SK-N-SH (cell line): ENCODE measurements at regions not wholly inside any gene's neighbourhood (a gene's known extent, or its start where the extent isn't known, plus 50 kb on each side); places are given as distances from the start of the nearest gene placed in this dataset.

ENCODE experiments used
- CTCF ChIA-PET: fragments of 300-600, 350-600 bp; formaldehyde crosslinking; extraction: SDS; loops from one replicate; lab custom pipeline; 2021; lab: Yijun Ruan, JAX
- POLR2A ChIA-PET: fragments of 350-600 bp; sonication (Branson Sonifier 250); formaldehyde crosslinking; extraction: SDS; loops from one replicate; lab custom pipeline; 2020; ENCODE audit warnings: antibody characterized with exemption, inconsistent platforms; lab: Yijun Ruan, JAX
- DNase-seq: peaks from one replicate; pipeline ENCODE4 v3.0.0; 2012
- H2AFZ ChIP-seq: fragments of 200-600 bp; sonication (generic); 2 replicates; pipeline ENCODE4 v1.8.1; 2016; ENCODE audit warnings: antibody characterized with exemption, mild to moderate bottlenecking, low read depth
- H3F3A ChIP-seq: fragments of 200-600 bp; sonication (generic); replicated peaks from 2 replicates; pipeline ENCODE3; 2016; ENCODE audit warnings: antibody characterized with exemption, mild to moderate bottlenecking; ENCODE audit not compliant: insufficient read depth
- H3K27ac ChIP-seq, 2 experiments: fragments of 200-500 bp in 1 of 2; fragments of 200-600 bp in 1 of 2; sonication (Bioruptor generic) in 1 of 2; sonication (generic), shearing (Covaris generic) in 1 of 2; 2 replicates each; pipeline versions ENCODE4 v1.5.1 to v1.6.1; 2014 to 2016; ENCODE audit warnings: low read depth in 2 of 2, inconsistent platforms in 1 of 2, low read length in 1 of 2, mild to moderate bottlenecking in 1 of 2, mixed read lengths in 1 of 2
- H3K27me3 ChIP-seq: fragments of 200-600 bp; sonication (generic), shearing (Covaris generic); 2 replicates; pipeline ENCODE4 v1.6.1; 2016; ENCODE audit warnings: mixed run types; ENCODE audit not compliant: insufficient read depth
- H3K36me3 ChIP-seq, 2 experiments: fragments of 200-500 bp in 1 of 2; fragments of 200-600 bp in 1 of 2; sonication (Bioruptor generic) in 1 of 2; sonication (generic) in 1 of 2; replicated peaks in 1 of 2; 2 replicates each; pipeline versions ENCODE3 to v1.5.1; 2014 to 2016; ENCODE audit warnings: low read length in 1 of 2, mild to moderate bottlenecking in 1 of 2; ENCODE audit not compliant: insufficient read depth in 2 of 2, control insufficient read depth in 1 of 2
- H3K4me1 ChIP-seq, 2 experiments: fragments of 200-500 bp in 1 of 2; fragments of 200-600 bp in 1 of 2; sonication (Bioruptor generic) in 1 of 2; sonication (generic), shearing (Covaris generic) in 1 of 2; 2 replicates each; pipeline versions ENCODE4 v1.5.1 to v1.6.1; 2014 to 2016; ENCODE audit warnings: low read depth in 1 of 2, low read length in 1 of 2, mixed run types in 1 of 2; ENCODE audit not compliant: insufficient read depth in 2 of 2, control insufficient read depth in 1 of 2
- H3K4me2 ChIP-seq: fragments of 200-600 bp; sonication (generic), shearing (Covaris generic); 2 replicates; pipeline ENCODE4 v1.6.1; 2017; ENCODE audit warnings: mixed run types
- H3K4me3 ChIP-seq, 2 experiments: fragments of 200-500 bp in 1 of 2; fragments of 200-600 bp in 1 of 2; sonication (Bioruptor generic) in 1 of 2; sonication (generic), shearing (Covaris generic) in 1 of 2; 2 replicates each; pipeline versions ENCODE4 v1.5.1 to v1.8.1; 2014 to 2016; ENCODE audit warnings: low read depth in 2 of 2, inconsistent platforms in 1 of 2, low read length in 1 of 2, mild to moderate bottlenecking in 1 of 2, mixed read lengths in 1 of 2, moderate library complexity in 1 of 2
- H3K79me2 ChIP-seq: fragments of 200-600 bp; sonication (generic); 2 replicates; pipeline ENCODE4 v1.8.1; 2017; ENCODE audit warnings: mild to moderate bottlenecking; ENCODE audit not compliant: insufficient read depth
- H3K9ac ChIP-seq: fragments of 200-600 bp; sonication (generic); 2 replicates; pipeline ENCODE4 v1.6.1; 2017; ENCODE audit warnings: mixed run types
- H3K9me2 ChIP-seq: fragments of 200-600 bp; sonication (generic); 2 replicates; pipeline ENCODE4 v1.6.1; 2017; ENCODE audit warnings: mixed run types
- H3K9me3 ChIP-seq: fragments of 200-600 bp; sonication (generic); 2 replicates; pipeline ENCODE4 v1.6.1; 2017; ENCODE audit warnings: mixed run types, mild to moderate bottlenecking, moderate library complexity
- H4K20me1 ChIP-seq: fragments of 200-600 bp; sonication (generic); 2 replicates; pipeline ENCODE4 v1.6.1; 2017; ENCODE audit warnings: mild to moderate bottlenecking, mixed run types; ENCODE audit not compliant: insufficient read depth
- CHD2 ChIP-seq: fragments of 150-350 bp; IDR thresholded peaks from 2 replicates; pipeline ENCODE4 v1.6.1; 2018; ENCODE audit warnings: low read length; ENCODE audit not compliant: partially characterized antibody
- ELF1 ChIP-seq: IDR thresholded peaks from 2 replicates; pipeline ENCODE4 v1.4.0; 2012
- FOSL2 ChIP-seq: IDR thresholded peaks from 2 replicates; pipeline ENCODE4 v1.4.0; 2012; ENCODE audit warnings: low read depth, mild to moderate bottlenecking, moderate library complexity, borderline replicate concordance
- FOXJ3 ChIP-seq: sonication (generic); formaldehyde crosslinking; IDR thresholded peaks from 2 replicates; pipeline ENCODE4 v1.5.1; 2020; ENCODE audit warnings: mild to moderate bottlenecking, missing genetic modification reagents
- FOXM1 ChIP-seq: IDR thresholded peaks from 2 replicates; pipeline ENCODE4 v1.4.0; 2012; ENCODE audit warnings: low read depth, mild to moderate bottlenecking
- GATA2 ChIP-seq: sonication (generic); formaldehyde crosslinking; IDR thresholded peaks from 2 replicates; pipeline ENCODE4 v1.5.0; 2020; ENCODE audit warnings: mild to moderate bottlenecking, missing genetic modification reagents
- IRF3 ChIP-seq: fragments of 150-350 bp; IDR thresholded peaks from 2 replicates; pipeline ENCODE4 v1.6.1; 2016; ENCODE audit warnings: mild to moderate bottlenecking, low read depth, low read length
- NFIC ChIP-seq: IDR thresholded peaks from 2 replicates; pipeline ENCODE4 v1.4.0; 2012; ENCODE audit warnings: borderline replicate concordance
- NRF1 ChIP-seq: IDR thresholded peaks from 2 replicates; pipeline ENCODE4 v1.6.1; 2012; ENCODE audit warnings: low read depth, mild to moderate bottlenecking, low read length
- POLR2AphosphoS5 ChIP-seq: IDR thresholded peaks from 2 replicates; pipeline ENCODE4 v1.6.1; 2012; ENCODE audit warnings: low read depth, low read length
- RCOR1 ChIP-seq: fragments of 150-350 bp; IDR thresholded peaks from 2 replicates; pipeline ENCODE4 v1.6.1; 2017; ENCODE audit warnings: antibody characterized with exemption, low read length
- RXRA ChIP-seq: IDR thresholded peaks from 2 replicates; pipeline ENCODE4 v1.4.0; 2012; ENCODE audit warnings: low read depth, mild to moderate bottlenecking, borderline replicate concordance
- TAF1 ChIP-seq: IDR thresholded peaks from 2 replicates; pipeline ENCODE4 v1.6.1; 2012; ENCODE audit warnings: low read depth, mild to moderate bottlenecking, low read length, moderate library complexity, borderline replicate concordance
- TEAD4 ChIP-seq: IDR thresholded peaks from 2 replicates; pipeline ENCODE4 v1.4.0; 2012; ENCODE audit warnings: mild to moderate bottlenecking, borderline replicate concordance; ENCODE audit not compliant: insufficient read depth
- ZBTB33 ChIP-seq: IDR thresholded peaks from 2 replicates; pipeline ENCODE4 v1.4.0; 2012; ENCODE audit warnings: low read depth, borderline replicate concordance
- WGBS: methylation state at CpG from one replicate; pipeline ENCODE4 v1.1.6; 2017; ENCODE audit warnings: low lambda C conversion rate; 5-methylcytosine and 5-hydroxymethylcytosine counted together
- TF ChIP-seq, protein P1 (sequence below): IDR thresholded peaks from 2 replicates; pipeline ENCODE4 v1.6.1; 2012; ENCODE audit warnings: mild to moderate bottlenecking, low read depth, low read length, moderate library complexity
- TF ChIP-seq, protein P2 (sequence below): IDR thresholded peaks from 2 replicates; pipeline ENCODE4 v1.4.0; 2012; ENCODE audit warnings: low read depth
- TF ChIP-seq, protein P3 (sequence below): IDR thresholded peaks from 2 replicates; pipeline ENCODE4 v1.4.0; 2012; ENCODE audit warnings: low read depth, borderline replicate concordance
- TF ChIP-seq, protein P4 (sequence below): IDR thresholded peaks from 2 replicates; pipeline ENCODE4; 2012

- WGBS = 55% methylated on average over 2 of the region's 2 CpGs
- Histone ChIP-seq H2AFZ (no peak overlapping the region), H3K27ac (no peak overlapping the region), H4K20me1 (no peaks in the 10 kb centered on the region), H3K4me2 (no peak overlapping the region), H3F3A (no peaks in the 10 kb centered on the region), H3K9me2 (no peaks in the 10 kb centered on the region), H3K4me3 (no peak overlapping the region), H3K9ac (no peak overlapping the region), H3K36me3 (no peaks in the 10 kb centered on the region), H3K79me2 (no peaks in the 10 kb centered on the region), H3K27me3 (no peaks in the 10 kb centered on the region), H3K9me3 (no peaks in the 10 kb centered on the region), H3K4me1 (peaks cover 2 to 7% of the 10 kb centered on the region in 2 experiments; a peak in 3 of 4 replicates)
- ChIA-PET POLR2A (no interaction called here), CTCF (interaction anchor here (0.8 to 2.2 kb wide), 2 partner anchors 10 to 535 kb away, joined by 3 to 6 read pairs; no protein-coding TSS in a partner anchor)
- DNase-seq = no peak
- TF ChIP-seq FOXM1 = no peak
- TF ChIP-seq POLR2AphosphoS5 = no peak
- no peak for TF ChIP-seq NFIC
- TF ChIP-seq FOSL2 = no peak
- TF ChIP-seq GATA2 (CRISPR knock-in tag) = no peak
These were observed 544.3 kb downstream of the NTRK3 start for GRCh38 chr15:87712211-87712610.

DNA sequence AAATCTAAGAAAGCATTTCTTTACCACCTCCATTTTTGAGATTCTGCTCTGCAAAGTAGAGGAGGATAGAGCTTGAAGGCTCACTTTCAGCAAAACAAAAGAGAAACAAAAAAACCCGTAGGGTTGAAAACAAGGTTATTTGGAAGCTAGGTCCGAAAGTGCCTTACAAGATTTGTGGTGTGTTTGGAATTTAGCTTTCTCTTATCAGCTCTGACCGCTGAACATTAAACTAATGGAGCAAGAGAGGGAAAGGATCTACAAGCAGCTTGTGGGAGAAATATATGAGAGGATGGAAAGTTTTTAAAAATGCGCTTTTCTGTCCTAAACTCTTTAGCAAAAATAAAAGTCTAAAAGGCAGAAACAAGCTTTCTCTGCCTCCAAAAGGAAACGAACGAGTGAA lies 545.5 kb downstream of the NTRK3 start:
- no peak overlapping the region for H3K4me2 ChIP-seq
- no peaks in the 10 kb centered on the region for H3K27me3 ChIP-seq
- H3K9me3 ChIP-seq = no peaks in the 10 kb centered on the region
- no peaks in the 10 kb centered on the region for H3F3A ChIP-seq
- H4K20me1 ChIP-seq = no peaks in the 10 kb centered on the region
- DNase-seq = no peak
- H3K4me1 ChIP-seq = peaks cover 5 to 7% of the 10 kb centered on the region in 2 experiments; a peak in 3 of 4 replicates
- no peaks in the 10 kb centered on the region for H3K9me2 ChIP-seq
- H3K9ac ChIP-seq = no peak overlapping the region
- no peak overlapping the region for H3K27ac ChIP-seq
- 59% methylated on average over 6 of the region's 6 CpGs for WGBS
- no peaks in the 10 kb centered on the region for H3K36me3 ChIP-seq
- H2AFZ ChIP-seq = no peak overlapping the region
- ChIA-PET POLR2A (no interaction called here), CTCF (interaction anchor here (2.2 kb wide), 1 partner anchor 9 kb away, joined by 6 read pairs; no protein-coding TSS in a partner anchor)
- H3K79me2 ChIP-seq = no peaks in the 10 kb centered on the region
- no peak for TF ChIP-seq TAF1
- TF ChIP-seq NFIC = no peak
- no peak for TF ChIP-seq NRF1
- TF ChIP-seq, protein P1, sequence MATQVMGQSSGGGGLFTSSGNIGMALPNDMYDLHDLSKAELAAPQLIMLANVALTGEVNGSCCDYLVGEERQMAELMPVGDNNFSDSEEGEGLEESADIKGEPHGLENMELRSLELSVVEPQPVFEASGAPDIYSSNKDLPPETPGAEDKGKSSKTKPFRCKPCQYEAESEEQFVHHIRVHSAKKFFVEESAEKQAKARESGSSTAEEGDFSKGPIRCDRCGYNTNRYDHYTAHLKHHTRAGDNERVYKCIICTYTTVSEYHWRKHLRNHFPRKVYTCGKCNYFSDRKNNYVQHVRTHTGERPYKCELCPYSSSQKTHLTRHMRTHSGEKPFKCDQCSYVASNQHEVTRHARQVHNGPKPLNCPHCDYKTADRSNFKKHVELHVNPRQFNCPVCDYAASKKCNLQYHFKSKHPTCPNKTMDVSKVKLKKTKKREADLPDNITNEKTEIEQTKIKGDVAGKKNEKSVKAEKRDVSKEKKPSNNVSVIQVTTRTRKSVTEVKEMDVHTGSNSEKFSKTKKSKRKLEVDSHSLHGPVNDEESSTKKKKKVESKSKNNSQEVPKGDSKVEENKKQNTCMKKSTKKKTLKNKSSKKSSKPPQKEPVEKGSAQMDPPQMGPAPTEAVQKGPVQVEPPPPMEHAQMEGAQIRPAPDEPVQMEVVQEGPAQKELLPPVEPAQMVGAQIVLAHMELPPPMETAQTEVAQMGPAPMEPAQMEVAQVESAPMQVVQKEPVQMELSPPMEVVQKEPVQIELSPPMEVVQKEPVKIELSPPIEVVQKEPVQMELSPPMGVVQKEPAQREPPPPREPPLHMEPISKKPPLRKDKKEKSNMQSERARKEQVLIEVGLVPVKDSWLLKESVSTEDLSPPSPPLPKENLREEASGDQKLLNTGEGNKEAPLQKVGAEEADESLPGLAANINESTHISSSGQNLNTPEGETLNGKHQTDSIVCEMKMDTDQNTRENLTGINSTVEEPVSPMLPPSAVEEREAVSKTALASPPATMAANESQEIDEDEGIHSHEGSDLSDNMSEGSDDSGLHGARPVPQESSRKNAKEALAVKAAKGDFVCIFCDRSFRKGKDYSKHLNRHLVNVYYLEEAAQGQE = no peak
- TF ChIP-seq, protein P2, sequence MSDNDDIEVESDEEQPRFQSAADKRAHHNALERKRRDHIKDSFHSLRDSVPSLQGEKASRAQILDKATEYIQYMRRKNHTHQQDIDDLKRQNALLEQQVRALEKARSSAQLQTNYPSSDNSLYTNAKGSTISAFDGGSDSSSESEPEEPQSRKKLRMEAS = no peak
- TF ChIP-seq, protein P3, sequence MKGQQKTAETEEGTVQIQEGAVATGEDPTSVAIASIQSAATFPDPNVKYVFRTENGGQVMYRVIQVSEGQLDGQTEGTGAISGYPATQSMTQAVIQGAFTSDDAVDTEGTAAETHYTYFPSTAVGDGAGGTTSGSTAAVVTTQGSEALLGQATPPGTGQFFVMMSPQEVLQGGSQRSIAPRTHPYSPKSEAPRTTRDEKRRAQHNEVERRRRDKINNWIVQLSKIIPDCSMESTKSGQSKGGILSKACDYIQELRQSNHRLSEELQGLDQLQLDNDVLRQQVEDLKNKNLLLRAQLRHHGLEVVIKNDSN = no peak
- TF ChIP-seq FOSL2 = no peak
- TF ChIP-seq FOXJ3 = no peak
- no peak for TF ChIP-seq RCOR1
- TF ChIP-seq, protein P4, sequence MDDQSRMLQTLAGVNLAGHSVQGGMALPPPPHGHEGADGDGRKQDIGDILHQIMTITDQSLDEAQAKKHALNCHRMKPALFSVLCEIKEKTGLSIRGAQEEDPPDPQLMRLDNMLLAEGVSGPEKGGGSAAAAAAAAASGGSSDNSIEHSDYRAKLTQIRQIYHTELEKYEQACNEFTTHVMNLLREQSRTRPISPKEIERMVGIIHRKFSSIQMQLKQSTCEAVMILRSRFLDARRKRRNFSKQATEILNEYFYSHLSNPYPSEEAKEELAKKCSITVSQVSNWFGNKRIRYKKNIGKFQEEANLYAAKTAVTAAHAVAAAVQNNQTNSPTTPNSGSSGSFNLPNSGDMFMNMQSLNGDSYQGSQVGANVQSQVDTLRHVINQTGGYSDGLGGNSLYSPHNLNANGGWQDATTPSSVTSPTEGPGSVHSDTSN = no peak
- no peak for TF ChIP-seq RXRA
- no peak for TF ChIP-seq GATA2 (CRISPR knock-in tag)
- TF ChIP-seq ELF1 = no peak
- TF ChIP-seq TEAD4 = no peak
- TF ChIP-seq CHD2 = no peak
- no peak for TF ChIP-seq ZBTB33
- no peak for TF ChIP-seq IRF3
- TF ChIP-seq FOXM1 = no peak
- no peak overlapping the region for H3K4me3 ChIP-seq
